T-cell (primary cell): ENCODE measurements at regions not wholly inside any gene's neighbourhood (a gene's known extent, or its start where the extent isn't known, plus 50 kb on each side); places are given as distances from the start of the nearest gene placed in this dataset.

ENCODE experiments used
- ATAC-seq, 4 experiments: fragments of 200-7000 bp in 3 of 4; fragments of 150-1000 bp in 1 of 4; cut with Tn5 transposase; replicated peaks in 1 of 4; 1 replicate in 3 of 4; 2 replicates in 1 of 4; pipeline ENCODE4 v1.10.0; 2021; ENCODE audit warnings: moderate library complexity in 3 of 4, mild to moderate bottlenecking in 2 of 4, moderate number of reproducible peaks in 1 of 4
- CTCF ChIA-PET, 2 donors: fragments of 300-600 bp; sonication (Branson Sonifier 250); formaldehyde crosslinking; loops; one replicate each; lab custom pipeline; 2022; ENCODE audit warnings: antibody characterized with exemption in 2 of 2; lab: Charles Lee
- POLR2A ChIA-PET, 2 donors: fragments of 300-600 bp; sonication (Branson Sonifier 250); formaldehyde crosslinking; loops; one replicate each; lab custom pipeline; 2022; ENCODE audit warnings: antibody characterized with exemption in 2 of 2; lab: Charles Lee
- DNase-seq, 35 experiments: peaks; one replicate each; pipeline versions ENCODE4 v3.0.0 to v3.0.0-alpha.2; 2013 to 2023
- H3K27ac ChIP-seq: one replicate; pipeline ENCODE4 v1.5.1; 2013; ENCODE audit warnings: low read length
- H3K27me3 ChIP-seq, 2 experiments: replicated peaks in 1 of 2; 1 replicate in 1 of 2; 2 replicates in 1 of 2; pipeline versions ENCODE4 v1.6.1 to v1.7.0; 2013; ENCODE audit warnings: low read length in 1 of 2, mixed read lengths in 1 of 2; ENCODE audit not compliant: control insufficient read depth in 2 of 2, insufficient read depth in 2 of 2; ENCODE audit errors: extremely low read depth in 1 of 2
- H3K36me3 ChIP-seq, 2 donors: 1 replicate in 1 of 2; 2 replicates in 1 of 2; pipeline versions ENCODE4 v1.6.1 to v1.7.0; 2013; ENCODE audit warnings: low read length in 1 of 2; ENCODE audit not compliant: control insufficient read depth in 2 of 2, insufficient read depth in 1 of 2; ENCODE audit errors: extremely low read depth in 1 of 2
- H3K4me1 ChIP-seq, 2 experiments: 1 replicate in 1 of 2; 2 replicates in 1 of 2; pipeline versions ENCODE4 v1.6.1 to v1.7.0; 2013; ENCODE audit warnings: low read length in 2 of 2, mixed read lengths in 1 of 2; ENCODE audit not compliant: insufficient read depth in 2 of 2, control insufficient read depth in 1 of 2; ENCODE audit errors: extremely low read depth in 1 of 2
- H3K4me3 ChIP-seq, 2 donors: 1 replicate in 1 of 2; 2 replicates in 1 of 2; pipeline versions ENCODE4 v1.5.1 to v1.7.0; 2013; ENCODE audit warnings: mild to moderate bottlenecking in 2 of 2, low read length in 1 of 2, moderate library complexity in 1 of 2; ENCODE audit not compliant: control insufficient read depth in 1 of 2; ENCODE audit errors: extremely low read depth in 1 of 2
- H3K9me3 ChIP-seq: 2 replicates; pipeline ENCODE4 v1.7.0; 2013
- H3K27ac Mint-ChIP-seq, 2 donors: one replicate each; pipeline ENCODE4 v1.8.0; 2020 to 2021; ENCODE audit warnings: mild to moderate bottlenecking in 2 of 2, mixed read lengths in 2 of 2
- H3K27me3 Mint-ChIP-seq, 2 donors: one replicate each; pipeline ENCODE4 v1.8.0; 2021 to 2022; ENCODE audit warnings: mixed read lengths in 2 of 2
- H3K36me3 Mint-ChIP-seq: one replicate; pipeline ENCODE4 v1.8.0; 2021; ENCODE audit warnings: mixed read lengths
- H3K4me1 Mint-ChIP-seq, 3 donors: one replicate each; pipeline ENCODE4 v1.8.0; 2020 to 2022; ENCODE audit warnings: mixed read lengths in 3 of 3, mild to moderate bottlenecking in 1 of 3
- H3K4me3 Mint-ChIP-seq, 3 donors: one replicate each; pipeline ENCODE4 v1.8.0; 2020 to 2022; ENCODE audit warnings: mild to moderate bottlenecking in 3 of 3, mixed read lengths in 3 of 3, moderate library complexity in 3 of 3
- H3K9me3 Mint-ChIP-seq, 3 donors: one replicate each; pipeline ENCODE4 v1.8.0; 2020 to 2022; ENCODE audit warnings: mixed read lengths in 3 of 3
- WGBS: methylation state at CpG from one replicate; pipeline ENCODE4 v1.1.5; 2013; ENCODE audit warnings: missing lambda C conversion rate; ENCODE audit not compliant: insufficient coverage; 5-methylcytosine and 5-hydroxymethylcytosine counted together

DNA sequence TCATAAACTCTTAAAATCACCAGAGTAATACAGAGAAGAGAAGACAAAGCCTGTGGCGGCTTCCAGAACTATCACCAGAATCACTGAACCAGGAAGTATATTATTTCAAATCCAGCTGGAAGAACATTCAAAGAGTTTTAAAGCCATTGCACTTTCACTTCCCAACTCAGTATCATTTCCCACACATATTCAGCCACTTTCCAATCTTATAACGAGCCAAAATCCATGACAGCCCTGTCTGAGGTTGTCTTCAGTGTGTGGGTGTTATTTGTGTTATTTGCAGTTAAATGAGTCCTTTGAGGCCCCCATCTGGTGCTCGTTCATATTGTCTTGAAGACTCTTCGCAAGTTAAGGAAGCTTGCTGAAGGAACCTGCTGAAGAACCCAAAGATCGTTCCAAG lies 559.9 kb downstream of the TSN start:
- Histone ChIP-seq H3K36me3 (no peaks in the 10 kb centered on the region), H3K27me3 (no peaks in the 10 kb centered on the region), H3K4me1 (no peaks in the 10 kb centered on the region), H3K27ac (no peak overlapping the region), H3K4me3 (no peak overlapping the region), H3K9me3 (no peaks in the 10 kb centered on the region)
- Mint-ChIP-seq H3K27ac (no peak overlapping the region), H3K4me1 (no peaks in the 10 kb centered on the region), H3K27me3 (no peaks in the 10 kb centered on the region), H3K4me3 (no peak overlapping the region), H3K9me3 (peaks cover 3 to 12% (median 11%) of the 10 kb centered on the region in 3 donors), H3K36me3 (no peaks in the 10 kb centered on the region)
- ChIA-PET POLR2A (no interaction called here), CTCF (no interaction called here)
- ATAC-seq (no peak), DNase-seq (no peak)
- WGBS, result no CpG with 5 or more reads among the region's 5 CpGs

DNA sequence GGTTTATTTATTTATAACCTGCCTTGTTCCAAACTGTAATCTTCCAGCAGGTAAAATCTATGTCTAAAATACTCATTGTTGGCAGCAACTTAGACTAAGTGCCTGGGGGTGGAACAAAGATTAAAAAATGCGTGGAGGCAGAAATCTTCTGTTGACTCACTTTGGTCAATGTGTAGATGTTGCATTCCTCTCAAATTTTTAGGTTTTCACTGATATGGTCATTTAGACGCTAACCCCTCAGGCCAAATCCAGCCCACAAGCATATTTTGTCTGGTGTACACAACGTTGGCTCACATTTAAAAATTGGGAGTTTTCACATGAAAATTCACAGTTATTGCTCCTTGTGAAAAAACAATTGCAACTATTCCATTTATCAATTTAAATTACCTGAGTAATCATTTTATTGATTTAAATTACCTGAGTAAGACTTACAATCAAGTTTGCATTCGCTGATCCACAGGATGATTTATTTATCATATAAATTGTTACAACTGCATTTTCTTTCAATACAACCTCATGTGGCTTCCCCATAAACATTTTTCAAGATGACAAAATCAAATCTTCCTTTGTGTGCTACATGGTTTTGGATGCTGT lies 564.2 kb downstream of the TSN start:
- POLR2A ChIA-PET, result no interaction called here
- H3K9me3 ChIP-seq, result no peaks in the 10 kb centered on the region
- ATAC-seq, result no peak
- Mint-ChIP-seq H3K4me3 (no peak overlapping the region), H3K27me3 (no peaks in the 10 kb centered on the region), H3K27ac (no peak overlapping the region), H3K36me3 (no peaks in the 10 kb centered on the region), H3K9me3 (peaks cover 5 to 12% (median 7%) of the 10 kb centered on the region in 3 donors), H3K4me1 (no peaks in the 10 kb centered on the region)
- H3K36me3 ChIP-seq, result no peaks in the 10 kb centered on the region
- no peak overlapping the region for H3K27ac ChIP-seq
- H3K4me1 ChIP-seq, result no peaks in the 10 kb centered on the region
- no peak for DNase-seq
- H3K27me3 ChIP-seq, result no peaks in the 10 kb centered on the region
- H3K4me3 ChIP-seq, result no peak overlapping the region
- CTCF ChIA-PET, result no interaction called here
- WGBS, result no CpG with 5 or more reads among the region's 4 CpGs

DNA sequence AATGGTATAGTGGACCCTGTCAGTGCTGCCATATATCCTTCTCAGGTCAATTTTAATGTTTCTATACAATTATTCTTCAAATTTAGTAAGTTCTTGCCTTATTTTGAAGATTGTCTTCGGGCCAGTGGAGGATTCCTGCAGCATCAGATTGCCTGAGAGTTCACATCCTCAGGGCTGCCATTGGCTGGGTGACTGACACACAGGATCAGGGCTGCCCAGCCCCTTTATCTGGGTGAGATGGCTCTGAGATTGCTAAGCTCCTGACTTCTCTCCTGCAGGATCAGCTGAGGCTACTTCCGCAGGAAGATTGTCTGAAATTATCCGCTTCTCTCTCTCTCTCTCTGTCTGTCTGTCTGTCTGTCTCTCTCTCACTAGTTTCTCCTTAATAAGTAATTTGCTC lies 567.4 kb downstream of the TSN start:
- Histone ChIP-seq H3K36me3 (no peaks in the 10 kb centered on the region), H3K4me1 (no peaks in the 10 kb centered on the region), H3K4me3 (no peak overlapping the region), H3K27ac (no peak overlapping the region), H3K9me3 (no peaks in the 10 kb centered on the region), H3K27me3 (no peaks in the 10 kb centered on the region)
- Mint-ChIP-seq H3K27ac (no peak overlapping the region), H3K4me3 (no peak overlapping the region), H3K36me3 (no peaks in the 10 kb centered on the region), H3K4me1 (no peaks in the 10 kb centered on the region), H3K27me3 (no peaks in the 10 kb centered on the region), H3K9me3 (peaks cover 2 to 6% (median 5%) of the 10 kb centered on the region in 3 donors)
- WGBS, result 79% methylated on average over 3 of the region's 3 CpGs
- DNase-seq (no peak), ATAC-seq (no peak)
- CTCF ChIA-PET, result no interaction called here
- POLR2A ChIA-PET, result no interaction called here

DNA sequence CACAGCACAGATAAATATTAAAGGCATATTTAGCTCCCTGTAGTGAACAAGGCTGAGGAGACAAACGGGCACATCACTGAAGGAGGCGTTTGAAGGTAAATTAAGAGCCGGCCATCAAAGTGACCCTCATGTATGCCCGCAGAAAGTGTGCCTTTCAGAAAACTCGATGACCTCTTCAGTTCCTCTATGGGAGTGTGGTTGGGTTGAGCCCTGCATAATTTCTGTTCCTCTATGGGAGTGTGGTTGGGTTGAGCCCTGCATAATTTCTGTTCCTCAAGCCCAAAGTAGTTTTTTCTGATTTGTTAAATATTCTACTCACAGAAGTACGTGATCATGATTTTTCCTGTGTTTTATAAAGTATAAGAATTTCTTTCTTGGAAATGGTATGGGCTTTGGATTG lies 568.5 kb downstream of the TSN start:
- no peak overlapping the region for H3K4me3 Mint-ChIP-seq
- H3K27ac ChIP-seq, result no peak overlapping the region
- H3K36me3 Mint-ChIP-seq, result no peaks in the 10 kb centered on the region
- H3K27me3 ChIP-seq, result no peaks in the 10 kb centered on the region
- WGBS, result no CpG with 5 or more reads among the region's 6 CpGs
- H3K36me3 ChIP-seq, result no peaks in the 10 kb centered on the region
- ChIA-PET POLR2A (no interaction called here), CTCF (no interaction called here)
- no peaks in the 10 kb centered on the region for H3K9me3 ChIP-seq
- no peak overlapping the region for H3K27ac Mint-ChIP-seq
- H3K27me3 Mint-ChIP-seq, result no peaks in the 10 kb centered on the region
- no peak for ATAC-seq
- no peaks in the 10 kb centered on the region for H3K4me1 ChIP-seq
- no peak overlapping the region for H3K4me3 ChIP-seq
- no peaks in the 10 kb centered on the region for H3K4me1 Mint-ChIP-seq
- peaks cover 0 to 5% (median 3%) of the 10 kb centered on the region in 3 donors for H3K9me3 Mint-ChIP-seq
- DNase-seq, result no peak

DNA sequence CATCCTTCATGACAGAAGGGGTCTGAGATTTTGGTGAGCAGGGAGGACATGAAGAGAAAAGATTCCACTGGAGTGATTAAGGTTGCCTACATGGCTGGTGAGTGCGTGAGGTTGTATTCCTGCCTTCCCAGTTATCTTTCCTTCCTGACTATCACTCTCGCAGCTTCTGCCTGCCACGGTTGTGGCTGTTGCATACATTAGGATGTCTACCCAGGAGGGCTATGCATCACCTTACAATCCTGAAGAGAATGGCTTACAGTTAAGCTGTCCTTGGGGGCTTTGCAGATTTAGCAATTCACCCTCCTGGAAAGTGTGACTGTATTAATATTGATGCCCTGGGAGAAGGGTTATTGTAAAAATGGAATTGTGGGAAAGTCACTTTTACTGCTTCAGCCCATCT lies 571.0 kb downstream of the TSN start:
- CTCF ChIA-PET, result no interaction called here

DNA sequence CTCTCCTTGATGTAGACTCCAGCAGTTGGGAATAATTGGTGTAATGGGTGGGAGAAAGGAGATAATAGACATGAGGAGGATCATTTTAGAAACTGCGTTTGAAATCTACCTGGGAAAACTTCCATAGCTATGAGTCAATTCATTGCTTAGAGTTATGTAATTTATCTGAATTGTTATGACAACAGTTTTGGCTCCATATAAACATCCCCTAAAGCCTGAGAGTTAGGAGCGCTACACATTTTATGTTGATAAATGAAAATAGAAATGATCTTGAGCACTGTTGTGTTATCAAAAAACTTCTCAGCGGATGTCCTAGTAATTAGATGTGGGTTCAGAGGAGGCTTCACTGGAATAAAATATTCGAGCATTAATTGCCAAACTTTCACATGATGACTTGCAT lies 573.4 kb downstream of the TSN start:
- H3K36me3 ChIP-seq, result no peaks in the 10 kb centered on the region
- Mint-ChIP-seq H3K4me1 (no peaks in the 10 kb centered on the region), H3K9me3 (peaks cover 0 to 3% (median 0%) of the 10 kb centered on the region in 3 donors), H3K36me3 (no peaks in the 10 kb centered on the region), H3K4me3 (no peak overlapping the region), H3K27me3 (peaks cover 0 to 1% of the 10 kb centered on the region in 2 donors), H3K27ac (no peak overlapping the region)
- ATAC-seq (no peak), DNase-seq (no peak)
- no peaks in the 10 kb centered on the region for H3K27me3 ChIP-seq
- H3K4me1 ChIP-seq, result no peaks in the 10 kb centered on the region
- H3K9me3 ChIP-seq, result no peaks in the 10 kb centered on the region
- H3K4me3 ChIP-seq, result no peak overlapping the region
- ChIA-PET CTCF (no interaction called here), POLR2A (no interaction called here)
- H3K27ac ChIP-seq, result no peak overlapping the region
- WGBS, result 100% methylated on average over 1 of the region's 4 CpGs

More for the DNA sequence above, 571.0 kb downstream of the TSN start:
- Histone ChIP-seq H3K9me3 (no peaks in the 10 kb centered on the region), H3K27me3 (no peaks in the 10 kb centered on the region), H3K4me3 (no peak overlapping the region), H3K27ac (no peak overlapping the region), H3K36me3 (no peaks in the 10 kb centered on the region), H3K4me1 (no peaks in the 10 kb centered on the region)
- Mint-ChIP-seq H3K9me3 (peaks cover 0 to 3% (median 0%) of the 10 kb centered on the region in 3 donors), H3K36me3 (no peaks in the 10 kb centered on the region), H3K27me3 (no peaks in the 10 kb centered on the region), H3K27ac (no peak overlapping the region), H3K4me1 (no peaks in the 10 kb centered on the region), H3K4me3 (no peak overlapping the region)
- DNase-seq (no peak), ATAC-seq (no peak)
- POLR2A ChIA-PET, result no interaction called here
- no CpG with 5 or more reads among the region's 3 CpGs for WGBS

DNA sequence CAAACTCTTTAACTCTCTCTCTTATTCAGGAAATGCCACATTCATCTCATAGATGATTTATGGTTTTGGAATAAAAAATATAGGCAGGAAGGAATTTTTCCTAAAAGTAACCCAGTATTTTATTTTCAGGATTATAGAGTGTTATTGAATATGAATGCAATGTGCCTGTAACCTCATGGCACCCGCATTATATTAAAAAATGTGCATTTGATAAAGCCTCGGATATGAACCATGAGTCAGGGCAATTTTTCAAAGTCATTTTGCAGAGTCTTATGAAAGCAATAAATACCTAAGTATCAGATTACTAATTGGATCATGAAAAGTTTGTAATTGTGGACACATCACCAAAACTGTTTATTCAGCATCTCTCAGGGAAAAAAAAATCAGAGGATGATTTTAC lies 573.8 kb downstream of the TSN start:
- H3K36me3 Mint-ChIP-seq, result no peaks in the 10 kb centered on the region
- H3K36me3 ChIP-seq, result no peaks in the 10 kb centered on the region
- no peak overlapping the region for H3K4me3 ChIP-seq
- no peaks in the 10 kb centered on the region for H3K27me3 ChIP-seq
- POLR2A ChIA-PET, result no interaction called here
- H3K27me3 Mint-ChIP-seq, result peaks cover 0 to 6% of the 10 kb centered on the region in 2 donors
- no peaks in the 10 kb centered on the region for H3K4me1 ChIP-seq
- H3K9me3 Mint-ChIP-seq, result peaks cover 0 to 5% (median 0%) of the 10 kb centered on the region in 3 donors
- DNase-seq (no peak), ATAC-seq (no peak)
- WGBS, result no CpG with 5 or more reads among the region's 2 CpGs
- CTCF ChIA-PET, result no interaction called here
- no peak overlapping the region for H3K4me3 Mint-ChIP-seq
- H3K4me1 Mint-ChIP-seq, result no peaks in the 10 kb centered on the region
- H3K27ac Mint-ChIP-seq, result no peak overlapping the region
- H3K9me3 ChIP-seq, result no peaks in the 10 kb centered on the region
- no peak overlapping the region for H3K27ac ChIP-seq
